HEK293 (cell line): ENCODE measurements at regions not wholly inside any gene's neighbourhood (a gene's known extent, or its start where the extent isn't known, plus 50 kb on each side); places are given as distances from the start of the nearest gene placed in this dataset.

ENCODE experiments used
- CTCF ChIP-seq: fragments of 450-650 bp; formaldehyde crosslinking; IDR thresholded peaks from 2 replicates; pipeline ENCODE4 v1.5.1; 2016; ENCODE audit warnings: missing biosample characterization, missing genetic modification characterization
- RBAK ChIP-seq: fragments of 450-650 bp; formaldehyde crosslinking; IDR thresholded peaks from 2 replicates; pipeline ENCODE4 v1.5.1; 2016; ENCODE audit warnings: missing biosample characterization, missing genetic modification characterization
- TCF7L2 ChIP-seq: IDR thresholded peaks from 2 replicates; pipeline ENCODE4 v1.6.1; 2011; ENCODE audit warnings: low read depth, mild to moderate bottlenecking, inconsistent platforms, low read length, moderate library complexity, borderline replicate concordance
- ZBTB26 ChIP-seq: fragments of 450-650 bp; formaldehyde crosslinking; optimal IDR thresholded peaks from 2 replicates; pipeline ENCODE3; 2016; ENCODE audit warnings: missing biosample characterization, mild to moderate bottlenecking, missing genetic modification characterization
- ZFP41 ChIP-seq: fragments of 450-650 bp; formaldehyde crosslinking; IDR thresholded peaks from 2 replicates; pipeline ENCODE4 v1.5.1; 2016; ENCODE audit warnings: missing biosample characterization, missing genetic modification characterization, borderline replicate concordance
- ZIC2 ChIP-seq: fragments of 450-650 bp; formaldehyde crosslinking; IDR thresholded peaks from 2 replicates; pipeline ENCODE4 v1.5.1; 2016; ENCODE audit warnings: missing biosample characterization, missing genetic modification characterization
- ZNF112 ChIP-seq: fragments of 450-650 bp; formaldehyde crosslinking; IDR thresholded peaks from 2 replicates; pipeline ENCODE4 v1.5.0; 2017; ENCODE audit warnings: missing biosample characterization, missing genetic modification characterization
- ZNF146 ChIP-seq: fragments of 450-650 bp; formaldehyde crosslinking; IDR thresholded peaks from 2 replicates; pipeline ENCODE4 v1.5.1; 2016; ENCODE audit warnings: missing biosample characterization, missing genetic modification characterization
- ZNF274 ChIP-seq, 2 experiments: fragments of 200-500 bp in 1 of 2; fragments of 450-650 bp in 1 of 2; sonication (Bioruptor generic) in 1 of 2; formaldehyde crosslinking in 1 of 2; IDR thresholded peaks; 2 replicates each; pipeline versions ENCODE4 v1.5.1 to v1.6.1; 2014 to 2016; ENCODE audit warnings: borderline replicate concordance in 1 of 2, inconsistent platforms in 1 of 2, low read length in 1 of 2, missing biosample characterization in 1 of 2, missing genetic modification characterization in 1 of 2
- ZNF558 ChIP-seq: fragments of 450-650 bp; formaldehyde crosslinking; IDR thresholded peaks from 2 replicates; pipeline ENCODE4 v1.5.1; 2016; ENCODE audit warnings: missing biosample characterization, missing genetic modification characterization
- ZNF623 ChIP-seq: fragments of 450-650 bp; formaldehyde crosslinking; IDR thresholded peaks from 2 replicates; pipeline ENCODE4 v1.5.1; 2016; ENCODE audit warnings: missing biosample characterization, missing genetic modification characterization
- ZNF677 ChIP-seq: fragments of 450-650 bp; IDR thresholded peaks from 2 replicates; pipeline ENCODE4 v1.5.0; 2018; ENCODE audit warnings: missing biosample characterization, mild to moderate bottlenecking, missing genetic modification characterization, moderate library complexity
- TF ChIP-seq, protein P1 (sequence below): fragments of 450-650 bp; formaldehyde crosslinking; IDR thresholded peaks from 2 replicates; pipeline ENCODE4 v1.5.1; 2016; ENCODE audit warnings: missing biosample characterization, missing genetic modification characterization
- TF ChIP-seq, protein P2 (sequence below): fragments of 450-650 bp; formaldehyde crosslinking; IDR thresholded peaks from 2 replicates; pipeline ENCODE4 v1.5.1; 2016; ENCODE audit warnings: missing biosample characterization, missing genetic modification characterization

DNA sequence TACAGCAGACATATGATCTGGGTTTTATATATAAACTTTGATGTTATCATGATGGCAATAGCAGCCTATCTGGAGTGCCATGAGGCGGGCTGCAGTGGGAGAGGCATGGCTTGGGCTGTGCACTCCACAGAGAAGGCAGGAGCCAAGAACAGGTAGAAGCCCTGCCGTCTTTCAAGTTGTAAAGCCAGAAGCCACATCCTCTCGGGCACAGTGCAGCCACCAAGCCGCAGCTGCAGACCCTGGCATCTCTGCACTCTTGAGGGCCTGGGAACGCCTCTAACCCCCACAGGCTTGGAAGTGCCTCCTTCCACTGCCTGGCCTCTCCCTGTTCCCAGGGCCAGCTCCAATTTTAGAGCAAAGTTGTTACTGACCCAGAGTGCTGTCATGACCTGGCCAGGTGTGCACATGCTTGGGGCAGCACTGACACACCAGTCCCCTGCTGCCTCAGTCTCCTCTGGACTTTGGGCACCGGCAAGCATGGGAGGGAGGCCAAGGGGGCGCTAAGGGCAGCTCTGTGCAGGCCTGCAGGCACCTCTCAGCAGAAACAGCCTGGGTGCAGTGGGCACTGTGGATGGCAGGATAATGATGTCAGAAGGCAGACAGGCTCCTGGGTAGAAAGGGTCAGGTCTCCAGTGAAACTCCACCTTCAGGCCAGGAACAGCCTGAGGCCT, 1619.8 kb upstream of the PRMT6 start:
- no peak for TF ChIP-seq ZBTB26 (tag by site-specific recombination)
- TF ChIP-seq ZNF558 (tag by site-specific recombination) = no peak
- no peak for TF ChIP-seq ZNF623 (tag by site-specific recombination)
- TF ChIP-seq ZFP41 (tag by site-specific recombination) = no peak
- TF ChIP-seq ZNF677 (tag by site-specific recombination) = no peak
- TF ChIP-seq CTCF = no peak
- TF ChIP-seq, protein P1, sequence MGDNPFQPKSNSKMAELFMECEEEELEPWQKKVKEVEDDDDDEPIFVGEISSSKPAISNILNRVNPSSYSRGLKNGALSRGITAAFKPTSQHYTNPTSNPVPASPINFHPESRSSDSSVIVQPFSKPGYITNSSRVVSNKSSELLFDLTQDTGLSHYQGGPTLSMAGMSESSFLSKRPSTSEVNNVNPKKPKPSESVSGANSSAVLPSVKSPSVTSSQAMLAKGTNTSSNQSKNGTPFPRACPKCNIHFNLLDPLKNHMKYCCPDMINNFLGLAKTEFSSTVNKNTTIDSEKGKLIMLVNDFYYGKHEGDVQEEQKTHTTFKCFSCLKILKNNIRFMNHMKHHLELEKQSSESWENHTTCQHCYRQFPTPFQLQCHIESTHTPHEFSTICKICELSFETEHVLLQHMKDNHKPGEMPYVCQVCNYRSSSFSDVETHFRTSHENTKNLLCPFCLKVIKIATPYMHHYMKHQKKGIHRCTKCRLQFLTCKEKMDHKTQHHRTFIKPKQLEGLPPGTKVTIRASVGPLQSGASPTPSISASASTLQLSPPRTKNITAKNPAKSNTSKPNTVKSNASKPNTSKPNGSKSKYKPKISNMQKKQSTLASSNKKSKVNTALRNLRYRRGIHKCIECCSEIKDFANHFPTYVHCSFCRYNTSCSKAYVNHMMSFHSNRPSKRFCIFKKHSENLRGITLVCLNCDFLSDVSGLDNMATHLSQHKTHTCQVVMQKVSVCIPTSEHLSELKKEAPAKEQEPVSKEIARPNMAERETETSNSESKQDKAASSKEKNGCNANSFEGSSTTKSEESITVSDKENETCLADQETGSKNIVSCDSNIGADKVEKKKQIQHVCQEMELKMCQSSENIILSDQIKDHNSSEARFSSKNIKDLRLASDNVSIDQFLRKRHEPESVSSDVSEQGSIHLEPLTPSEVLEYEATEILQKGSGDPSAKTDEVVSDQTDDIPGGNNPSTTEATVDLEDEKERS (tag by site-specific recombination) = no peak
- TF ChIP-seq ZNF112 (tag by site-specific recombination) = no peak
- TF ChIP-seq, protein P2, sequence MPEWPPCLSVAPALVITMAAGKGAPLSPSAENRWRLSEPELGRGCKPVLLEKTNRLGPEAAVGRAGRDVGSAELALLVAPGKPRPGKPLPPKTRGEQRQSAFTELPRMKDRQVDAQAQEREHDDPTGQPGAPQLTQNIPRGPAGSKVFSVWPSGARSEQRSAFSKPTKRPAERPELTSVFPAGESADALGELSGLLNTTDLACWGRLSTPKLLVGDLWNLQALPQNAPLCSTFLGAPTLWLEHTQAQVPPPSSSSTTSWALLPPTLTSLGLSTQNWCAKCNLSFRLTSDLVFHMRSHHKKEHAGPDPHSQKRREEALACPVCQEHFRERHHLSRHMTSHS = no peak
- no peak for TF ChIP-seq ZNF146
- TF ChIP-seq RBAK (tag by site-specific recombination) = no peak
- TF ChIP-seq ZNF274 (IDR thresholded peaks at IDR 0.05; ENCODE audit: low read length) = no peak
- TF ChIP-seq ZNF274 (tag by site-specific recombination; IDR thresholded peaks at IDR 0.05; ENCODE audit: borderline replicate concordance) = no peak
- TF ChIP-seq ZIC2 = no peak
- TF ChIP-seq TCF7L2 = no peak
